ENCODE measurements at regions not wholly inside any gene's neighbourhood (a gene's known extent, or its start where the extent isn't known, plus 50 kb on each side); places are given as distances from the start of the nearest gene placed in this dataset.

DNA sequence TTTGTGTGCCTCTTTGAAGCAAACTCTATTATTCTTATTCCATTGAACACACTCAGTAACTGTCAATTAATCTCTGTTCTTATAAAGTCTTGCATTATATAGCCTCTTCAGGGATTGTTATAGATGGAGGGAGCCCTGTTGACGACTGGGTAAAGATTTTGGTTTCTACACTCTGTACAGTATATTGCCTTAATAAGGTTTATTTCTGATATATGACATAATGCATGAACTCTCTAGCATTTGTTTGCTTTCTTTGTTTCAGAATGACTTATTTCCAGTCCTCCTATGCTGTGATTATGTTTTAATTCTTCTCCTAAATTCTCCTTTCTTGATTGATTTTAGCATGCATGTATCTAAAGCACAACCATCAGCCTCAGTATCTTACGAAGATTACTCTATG is 494.9 kb downstream of the DIPK2A start:
- no peaks in the 10 kb centered on the region for H3K36me3 ChIP-seq
- ATAC-seq (no peak), FAIRE-seq (no peak), DNase-seq (no peak)
- H3K4me3 ChIP-seq, result no peak overlapping the region
- no peaks in the 10 kb centered on the region for H3K4me1 ChIP-seq
- intact Hi-C loops (cut with DNase I), result no loop called here
- no peaks in the 10 kb centered on the region for H3K27me3 ChIP-seq
- TF ChIP-seq, protein P1, sequence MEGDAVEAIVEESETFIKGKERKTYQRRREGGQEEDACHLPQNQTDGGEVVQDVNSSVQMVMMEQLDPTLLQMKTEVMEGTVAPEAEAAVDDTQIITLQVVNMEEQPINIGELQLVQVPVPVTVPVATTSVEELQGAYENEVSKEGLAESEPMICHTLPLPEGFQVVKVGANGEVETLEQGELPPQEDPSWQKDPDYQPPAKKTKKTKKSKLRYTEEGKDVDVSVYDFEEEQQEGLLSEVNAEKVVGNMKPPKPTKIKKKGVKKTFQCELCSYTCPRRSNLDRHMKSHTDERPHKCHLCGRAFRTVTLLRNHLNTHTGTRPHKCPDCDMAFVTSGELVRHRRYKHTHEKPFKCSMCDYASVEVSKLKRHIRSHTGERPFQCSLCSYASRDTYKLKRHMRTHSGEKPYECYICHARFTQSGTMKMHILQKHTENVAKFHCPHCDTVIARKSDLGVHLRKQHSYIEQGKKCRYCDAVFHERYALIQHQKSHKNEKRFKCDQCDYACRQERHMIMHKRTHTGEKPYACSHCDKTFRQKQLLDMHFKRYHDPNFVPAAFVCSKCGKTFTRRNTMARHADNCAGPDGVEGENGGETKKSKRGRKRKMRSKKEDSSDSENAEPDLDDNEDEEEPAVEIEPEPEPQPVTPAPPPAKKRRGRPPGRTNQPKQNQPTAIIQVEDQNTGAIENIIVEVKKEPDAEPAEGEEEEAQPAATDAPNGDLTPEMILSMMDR (IDR thresholded peaks at IDR 0.05), result no peak
- no peaks in the 10 kb centered on the region for H3K9me3 ChIP-seq
- WGBS, 2 donors, result 61 to 84% methylated on average over 2 of the region's 2 CpGs
- H3K27ac ChIP-seq, result no peak overlapping the region

DNA sequence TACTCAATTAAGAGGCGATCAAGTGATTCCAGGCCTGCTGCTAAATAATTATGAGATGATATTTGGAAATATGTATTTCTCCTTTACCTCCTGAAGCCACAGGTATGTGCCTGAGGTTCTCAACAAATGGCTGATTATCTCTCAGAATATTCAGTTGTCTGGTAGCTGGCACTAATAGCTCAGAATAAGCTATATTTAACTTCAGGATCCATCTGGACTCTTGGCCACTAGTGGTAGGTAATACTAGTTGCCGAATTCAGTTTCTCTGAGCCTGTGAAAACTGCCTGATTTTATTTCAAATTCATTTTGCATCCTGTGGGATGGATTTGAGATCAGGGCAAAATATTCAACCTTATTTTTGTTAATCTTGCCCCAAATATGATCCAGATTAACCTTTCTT is 499.0 kb downstream of the DIPK2A start:
- intact Hi-C loops (cut with DNase I), result no loop called here
- 90 to 94% methylated on average over 2 of the region's 2 CpGs for WGBS, 2 donors
- no peaks in the 10 kb centered on the region for H3K9me3 ChIP-seq
- peaks cover 0 to 4% (median 0%) of the 10 kb centered on the region in 3 donors for H3K4me1 ChIP-seq
- TF ChIP-seq, protein P1 (IDR thresholded peaks at IDR 0.05), result no peak
- DNase-seq (no peak), ATAC-seq (no peak), FAIRE-seq (no peak)
- H3K36me3 ChIP-seq, result no peaks in the 10 kb centered on the region
- H3K4me3 ChIP-seq, result no peak overlapping the region
- no peaks in the 10 kb centered on the region for H3K27me3 ChIP-seq
- H3K27ac ChIP-seq, result no peak overlapping the region

- TF ChIP-seq, protein P1 (IDR thresholded peaks at IDR 0.05), result no peak
- FAIRE-seq (no peak), DNase-seq (no peak), ATAC-seq (no peak)
- H3K4me3 ChIP-seq, result no peak overlapping the region
- no peaks in the 10 kb centered on the region for H3K9me3 ChIP-seq
- intact Hi-C loops (cut with DNase I), result no loop called here
- no peaks in the 10 kb centered on the region for H3K36me3 ChIP-seq
- no peaks in the 10 kb centered on the region for H3K27me3 ChIP-seq
- WGBS, 2 donors, result 64 to 81% methylated on average over 1 of the region's 1 CpG
- peaks cover 0 to 4% (median 0%) of the 10 kb centered on the region in 3 donors for H3K4me1 ChIP-seq
- no peak overlapping the region for H3K27ac ChIP-seq
These were observed 506.0 kb downstream of the DIPK2A start for GRCh38 chr3:144477593-144477992.

- no peaks in the 10 kb centered on the region for H3K9me3 ChIP-seq
These were observed 508.8 kb downstream of the DIPK2A start for GRCh38 chr3:144480416-144480919.

GRCh38 chr3:144482876-144483275 is 511.3 kb downstream of the DIPK2A start:
- Histone ChIP-seq H3K27me3 (no peaks in the 10 kb centered on the region), H3K36me3 (no peaks in the 10 kb centered on the region), H3K4me1 (no peaks in the 10 kb centered on the region), H3K27ac (no peak overlapping the region), H3K9me3 (no peaks in the 10 kb centered on the region), H3K4me3 (no peak overlapping the region)
- no peak for ATAC-seq
- FAIRE-seq, result no peak
- 49 to 61% methylated on average over 2 of the region's 2 CpGs for WGBS, 2 donors
- TF ChIP-seq, protein P1 (IDR thresholded peaks at IDR 0.05), result no peak
- intact Hi-C loops (cut with DNase I), result no loop called here
- DNase-seq, result no peak

More at GRCh38 chr3:144480416-144480919, 508.8 kb downstream of the DIPK2A start:
- TF ChIP-seq, protein P1 (IDR thresholded peaks at IDR 0.05), result no peak
- ATAC-seq (no peak), DNase-seq (no peak), FAIRE-seq (no peak)
- Histone ChIP-seq H3K36me3 (no peaks in the 10 kb centered on the region), H3K27ac (no peak overlapping the region), H3K4me1 (no peaks in the 10 kb centered on the region), H3K4me3 (no peak overlapping the region), H3K27me3 (no peaks in the 10 kb centered on the region)
- intact Hi-C loops (cut with DNase I), result no loop called here
